OCI-LY3 (cell line): ENCODE measurements at regions not wholly inside any gene's neighbourhood (a gene's known extent, or its start where the extent isn't known, plus 50 kb on each side); places are given as distances from the start of the nearest gene placed in this dataset.

Source experiments
- H2AFZ ChIP-seq: fragments of 200-600, 300-600 bp; shearing (Covaris generic); 2 replicates; pipeline ENCODE4 v1.6.0; 2014; ENCODE audit warnings: antibody characterized with exemption, low read depth, low read length
- H3K27ac ChIP-seq: fragments of 200-600, 300-600 bp; sonication (generic); 2 replicates; pipeline ENCODE4 v1.5.1; 2014; ENCODE audit warnings: mild to moderate bottlenecking, low read length, moderate library complexity, mixed read lengths
- H3K27me3 ChIP-seq: fragments of 200-600, 300-600 bp; sonication (generic); 2 replicates; pipeline ENCODE4 v1.6.1; 2014; ENCODE audit warnings: low read depth, low read length, mixed read lengths
- H3K36me3 ChIP-seq: fragments of 200-600, 300-600 bp; sonication (generic); replicated peaks from 2 replicates; pipeline ENCODE3; 2014; ENCODE audit warnings: low read depth, low read length, mixed read lengths
- H3K4me1 ChIP-seq: fragments of 300-600, 200-600 bp; sonication (generic); 2 replicates; pipeline ENCODE4 v1.6.1; 2014; ENCODE audit warnings: low read length, mixed read lengths
- H3K4me2 ChIP-seq: fragments of 200-600, 300-600 bp; sonication (generic); 2 replicates; pipeline ENCODE4 v1.6.1; 2014; ENCODE audit warnings: low read length, mixed read lengths
- H3K4me3 ChIP-seq: fragments of 300-600, 200-600 bp; sonication (generic); 2 replicates; pipeline ENCODE4 v1.5.1; 2014; ENCODE audit warnings: antibody characterized with exemption, mild to moderate bottlenecking, low read length, moderate library complexity
- H3K79me2 ChIP-seq: fragments of 300-600, 200-600 bp; shearing (Covaris generic); 2 replicates; pipeline ENCODE4 v1.6.1; 2014; ENCODE audit warnings: mild to moderate bottlenecking, low read length, mixed read lengths
- H3K9ac ChIP-seq: fragments of 300-600, 200-600 bp; shearing (Covaris generic); 2 replicates; pipeline ENCODE4 v1.6.0; 2014; ENCODE audit warnings: mild to moderate bottlenecking, low read length, moderate library complexity
- H3K9me3 ChIP-seq: fragments of 200-600, 300-600 bp; shearing (Covaris generic); 2 replicates; pipeline ENCODE4 v1.6.1; 2014; ENCODE audit warnings: low read length, mixed read lengths; ENCODE audit not compliant: insufficient read depth
- H4K20me1 ChIP-seq: fragments of 200-600, 300-600 bp; sonication (generic); 2 replicates; pipeline ENCODE4 v1.6.1; 2016; ENCODE audit warnings: low read length, mixed read lengths; ENCODE audit not compliant: insufficient read depth
- EZH2phosphoT487 ChIP-seq: fragments of 200-600 bp; shearing (Covaris generic); IDR thresholded peaks from 2 replicates; pipeline ENCODE4 v1.6.1; 2018; ENCODE audit warnings: antibody characterized with exemption, mixed run types, low read depth
- TF ChIP-seq, protein P1 (sequence below): fragments of 200-600, 300-600 bp; sonication (generic); IDR thresholded peaks from 2 replicates; pipeline ENCODE4 v1.5.1; 2014; ENCODE audit warnings: antibody characterized with exemption, low read length, low read depth

- Histone ChIP-seq H4K20me1 (no peaks in the 10 kb centered on the region), H3K9ac (no peak overlapping the region), H3K4me1 (no peaks in the 10 kb centered on the region), H3K4me2 (no peak overlapping the region), H3K27me3 (no peaks in the 10 kb centered on the region), H3K27ac (no peak overlapping the region), H3K36me3 (no peaks in the 10 kb centered on the region), H3K79me2 (no peaks in the 10 kb centered on the region), H3K9me3 (no peaks in the 10 kb centered on the region), H3K4me3 (no peak overlapping the region), H2AFZ (no peak overlapping the region)
- TF ChIP-seq, protein P1, sequence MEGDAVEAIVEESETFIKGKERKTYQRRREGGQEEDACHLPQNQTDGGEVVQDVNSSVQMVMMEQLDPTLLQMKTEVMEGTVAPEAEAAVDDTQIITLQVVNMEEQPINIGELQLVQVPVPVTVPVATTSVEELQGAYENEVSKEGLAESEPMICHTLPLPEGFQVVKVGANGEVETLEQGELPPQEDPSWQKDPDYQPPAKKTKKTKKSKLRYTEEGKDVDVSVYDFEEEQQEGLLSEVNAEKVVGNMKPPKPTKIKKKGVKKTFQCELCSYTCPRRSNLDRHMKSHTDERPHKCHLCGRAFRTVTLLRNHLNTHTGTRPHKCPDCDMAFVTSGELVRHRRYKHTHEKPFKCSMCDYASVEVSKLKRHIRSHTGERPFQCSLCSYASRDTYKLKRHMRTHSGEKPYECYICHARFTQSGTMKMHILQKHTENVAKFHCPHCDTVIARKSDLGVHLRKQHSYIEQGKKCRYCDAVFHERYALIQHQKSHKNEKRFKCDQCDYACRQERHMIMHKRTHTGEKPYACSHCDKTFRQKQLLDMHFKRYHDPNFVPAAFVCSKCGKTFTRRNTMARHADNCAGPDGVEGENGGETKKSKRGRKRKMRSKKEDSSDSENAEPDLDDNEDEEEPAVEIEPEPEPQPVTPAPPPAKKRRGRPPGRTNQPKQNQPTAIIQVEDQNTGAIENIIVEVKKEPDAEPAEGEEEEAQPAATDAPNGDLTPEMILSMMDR: no peak
- TF ChIP-seq EZH2phosphoT487: no peak
These were observed 65.9 kb upstream of the PEX5L start for GRCh38 chr3:180102604-180103003.

DNA sequence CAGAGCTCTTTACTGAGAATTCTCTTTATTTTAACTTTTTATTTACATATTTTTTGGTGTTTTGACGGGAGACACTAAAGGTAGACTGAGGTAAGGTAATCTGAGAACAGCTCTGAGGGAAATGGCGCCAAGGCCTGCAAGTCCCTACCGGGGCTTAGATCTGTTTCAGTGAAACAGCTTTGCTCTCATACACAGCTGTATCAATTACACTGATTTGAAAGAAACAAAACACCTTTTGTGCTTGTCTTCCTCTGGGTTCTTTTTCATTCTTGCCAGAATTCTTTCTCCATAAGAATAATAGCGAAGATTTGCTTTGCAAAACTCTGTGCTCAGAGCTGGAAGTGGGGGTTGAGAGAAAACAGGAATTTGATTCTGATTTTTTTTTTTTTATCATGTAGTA, 79.5 kb upstream of the PEX5L start:
- no peaks in the 10 kb centered on the region for H3K27me3 ChIP-seq
- H3K4me3 ChIP-seq: no peak overlapping the region
- no peaks in the 10 kb centered on the region for H4K20me1 ChIP-seq
- TF ChIP-seq, protein P1: no peak
- no peak for TF ChIP-seq EZH2phosphoT487
- H3K27ac ChIP-seq: no peak overlapping the region
- no peaks in the 10 kb centered on the region for H3K36me3 ChIP-seq
- H3K4me2 ChIP-seq: no peak overlapping the region
- H3K4me1 ChIP-seq: no peaks in the 10 kb centered on the region
- no peak overlapping the region for H3K9ac ChIP-seq
- H2AFZ ChIP-seq: no peak overlapping the region
- no peaks in the 10 kb centered on the region for H3K9me3 ChIP-seq
- H3K79me2 ChIP-seq: no peaks in the 10 kb centered on the region

DNA sequence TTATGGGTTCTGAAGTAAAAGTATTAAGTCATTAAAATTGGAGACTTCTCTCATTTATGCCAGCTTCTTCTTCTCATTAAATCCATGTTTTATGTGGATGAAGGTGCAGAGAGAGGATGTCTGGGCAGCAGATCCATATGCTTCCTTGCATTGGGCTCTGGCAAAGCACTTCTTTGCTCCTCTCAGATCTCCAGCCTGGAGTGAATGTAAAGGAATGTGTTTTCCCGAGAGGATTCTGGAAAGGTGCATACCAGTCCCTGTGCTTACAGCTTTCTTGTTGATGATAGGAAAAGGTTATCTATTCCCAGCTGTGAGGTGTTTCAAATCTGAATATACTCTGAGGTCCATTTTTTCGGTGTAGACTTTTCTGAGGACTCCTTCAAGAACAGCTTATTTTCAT, 79.9 kb upstream of the PEX5L start:
- no peaks in the 10 kb centered on the region for H4K20me1 ChIP-seq
- no peaks in the 10 kb centered on the region for H3K9me3 ChIP-seq
- no peak overlapping the region for H3K9ac ChIP-seq
- H3K4me1 ChIP-seq: no peaks in the 10 kb centered on the region
- H3K27me3 ChIP-seq: no peaks in the 10 kb centered on the region
- TF ChIP-seq EZH2phosphoT487: no peak
- TF ChIP-seq, protein P1: no peak
- H3K79me2 ChIP-seq: no peaks in the 10 kb centered on the region
- H3K4me3 ChIP-seq: no peak overlapping the region
- H3K27ac ChIP-seq: no peak overlapping the region
- H3K4me2 ChIP-seq: no peak overlapping the region
- no peaks in the 10 kb centered on the region for H3K36me3 ChIP-seq
- H2AFZ ChIP-seq: no peak overlapping the region

GRCh38 chr3:180117381-180118163, 80.8 kb upstream of the PEX5L start:
- Histone ChIP-seq H3K27me3 (no peaks in the 10 kb centered on the region), H3K79me2 (no peaks in the 10 kb centered on the region), H3K4me3 (no peak overlapping the region), H3K9ac (no peak overlapping the region), H3K9me3 (no peaks in the 10 kb centered on the region), H3K4me1 (no peaks in the 10 kb centered on the region), H3K4me2 (no peak overlapping the region), H3K27ac (no peak overlapping the region), H2AFZ (peak overlapping the region; percentile 23; the same call in 1 of the 2 replicates), H4K20me1 (no peaks in the 10 kb centered on the region), H3K36me3 (no peaks in the 10 kb centered on the region)
- TF ChIP-seq, protein P1: no peak
- no peak for TF ChIP-seq EZH2phosphoT487
